ENCODE measurements at regions not wholly inside any gene's neighbourhood (a gene's known extent, or its start where the extent isn't known, plus 50 kb on each side); places are given as distances from the start of the nearest gene placed in this dataset.

DNA sequence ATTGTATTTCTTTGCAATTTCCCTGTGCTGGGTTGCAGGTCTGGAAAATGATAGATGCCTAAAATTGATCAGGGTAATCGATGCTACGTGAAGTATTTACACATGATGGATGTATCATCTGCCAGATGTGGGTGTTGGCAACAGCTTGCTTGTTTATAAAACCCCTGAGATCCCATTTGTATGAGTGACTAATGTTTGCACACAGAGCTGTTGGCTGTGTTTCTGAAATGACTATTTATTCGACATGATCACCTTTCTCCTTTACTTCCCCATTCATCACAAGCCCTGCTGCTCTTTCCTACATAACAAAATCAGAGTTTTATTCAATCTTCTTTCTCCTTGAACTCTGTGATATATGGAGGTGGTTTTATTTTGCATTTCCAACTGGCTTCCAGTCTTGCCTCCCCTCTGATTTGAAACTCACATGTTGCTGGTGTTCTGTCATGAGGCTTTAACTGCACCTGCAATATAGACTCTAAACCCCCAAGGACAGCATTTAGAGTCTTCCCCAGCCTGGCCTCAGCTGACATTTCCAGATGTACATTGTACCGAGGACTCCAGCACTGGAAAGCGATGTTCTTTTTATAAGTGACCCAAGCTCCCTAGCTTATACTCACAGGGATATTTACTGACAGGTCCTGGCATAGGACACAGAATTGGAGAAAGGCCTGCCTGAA is 50.7 kb upstream of the SHB start:
- TF ChIP-seq CTCF (IDR thresholded peaks at IDR 0.05) (no peak), POLR2A (IDR thresholded peaks at IDR 0.05) (no peak)

All from right lobe of liver (tissue), 4 donors.